ENCODE measurements at regions not wholly inside any gene's neighbourhood (a gene's known extent, or its start where the extent isn't known, plus 50 kb on each side); places are given as distances from the start of the nearest gene placed in this dataset.
"Not testable (repeated sequence)": the region's sequence is repeated elsewhere in the genome, so short reads cannot be mapped to it uniquely, and the experiment has no call there.

GRCh38 chr4:53920116-53920515 is 144.3 kb downstream of the CHIC2 start:
- peak; percentile 48 for DNase-seq (ENCODE audit: low spot score)

DNA sequence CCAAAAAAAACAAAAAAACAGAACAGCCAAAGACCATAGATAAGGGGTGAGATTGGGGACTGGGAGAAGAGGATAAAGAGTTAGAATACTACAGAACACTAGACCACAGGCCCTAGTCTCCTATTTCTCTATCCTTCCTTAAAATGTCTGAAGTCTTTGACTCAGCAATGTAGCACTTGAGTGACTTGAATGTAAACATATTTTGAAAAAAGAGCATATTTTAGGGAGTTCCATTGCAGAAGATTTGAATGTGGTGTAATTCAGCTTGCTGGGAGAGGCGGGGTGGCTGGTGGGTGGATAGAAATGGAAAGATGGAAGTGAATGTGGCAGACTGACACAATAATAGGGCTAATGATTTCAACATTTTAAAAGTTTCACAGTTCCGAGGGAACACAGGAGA is 144.9 kb downstream of the CHIC2 start:
- DNase-seq (ENCODE audit: low spot score), result no peak

DNA sequence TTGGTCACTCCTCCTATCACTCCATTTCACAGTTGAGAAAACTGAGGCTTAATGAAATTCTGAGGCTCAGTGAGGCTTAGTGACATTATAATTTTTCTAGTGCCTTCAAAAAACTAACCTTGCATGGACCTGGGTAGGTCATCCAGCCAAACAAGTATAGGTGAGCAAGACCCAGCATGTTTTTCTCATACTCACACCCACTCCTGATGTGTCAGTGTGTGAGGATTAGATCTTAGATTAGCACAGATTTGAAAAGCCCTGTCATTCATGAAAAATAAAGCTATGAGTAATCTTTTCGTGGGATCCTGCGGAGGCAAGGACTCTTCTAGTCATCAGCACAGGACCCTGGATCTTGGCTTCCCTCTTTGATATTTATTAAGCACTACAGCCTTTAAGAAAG is 146.7 kb downstream of the CHIC2 start:
- DNase-seq (ENCODE audit: low spot score), result no peak

DNA sequence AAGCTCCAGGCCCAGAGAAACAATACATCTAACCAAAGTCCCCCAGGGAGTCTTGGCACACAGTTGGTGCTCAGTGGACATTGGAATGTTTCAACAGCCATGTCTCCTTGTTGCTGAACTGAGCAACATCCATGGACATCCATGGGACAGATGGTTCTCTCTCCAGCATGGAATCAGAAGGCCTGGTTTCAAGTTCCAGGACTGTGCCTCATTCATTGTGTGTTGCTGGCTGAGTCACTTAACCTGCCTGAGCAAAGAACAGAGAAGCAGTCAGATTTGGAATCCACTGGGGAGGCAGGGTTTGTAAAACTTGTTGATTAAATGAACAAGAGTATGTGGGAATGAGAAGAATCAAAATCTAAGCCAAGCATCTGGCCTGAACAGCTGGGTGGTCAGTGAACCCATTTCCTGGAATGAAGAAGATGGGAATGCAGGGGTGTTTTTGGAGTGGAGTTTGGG is 147.9 kb downstream of the CHIC2 start:
- peak; percentile 51 for DNase-seq (ENCODE audit: low spot score)

GRCh38 chr4:53914313-53915016 is 149.9 kb downstream of the CHIC2 start:
- DNase-seq (ENCODE audit: low spot score), result peak; percentile 81

- DNase-seq (ENCODE audit: low spot score), result no peak
These were observed 150.6 kb downstream of the CHIC2 start for GRCh38 chr4:53913771-53914170.

- DNase-seq (ENCODE audit: low spot score), result no peak
These were observed 151.5 kb downstream of the CHIC2 start for GRCh38 chr4:53912766-53913497.

- DNase-seq (ENCODE audit: low spot score), result peak; percentile 79
These were observed 155.7 kb downstream of the CHIC2 start for GRCh38 chr4:53908661-53909078.

DNA sequence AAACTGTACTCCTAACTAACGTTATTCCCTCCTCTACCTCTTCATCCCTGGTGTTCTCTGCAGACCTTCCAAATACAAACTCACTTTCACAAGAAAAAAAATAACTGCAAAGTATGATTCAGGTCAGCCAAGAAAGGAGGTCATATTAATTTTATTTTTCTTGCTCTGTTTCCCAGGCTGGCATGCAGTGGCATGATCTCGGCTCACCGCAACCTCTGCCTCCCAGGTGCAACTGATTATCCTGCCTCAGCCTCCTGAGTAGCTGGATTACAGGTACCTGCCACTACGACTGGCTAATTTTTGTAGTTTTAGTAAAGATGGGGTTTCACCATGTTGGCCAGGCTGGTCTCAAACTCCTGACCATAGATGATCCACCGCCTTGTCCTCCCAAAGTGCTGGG is 156.6 kb downstream of the CHIC2 start:
- no peak for DNase-seq (ENCODE audit: low spot score)

DNA sequence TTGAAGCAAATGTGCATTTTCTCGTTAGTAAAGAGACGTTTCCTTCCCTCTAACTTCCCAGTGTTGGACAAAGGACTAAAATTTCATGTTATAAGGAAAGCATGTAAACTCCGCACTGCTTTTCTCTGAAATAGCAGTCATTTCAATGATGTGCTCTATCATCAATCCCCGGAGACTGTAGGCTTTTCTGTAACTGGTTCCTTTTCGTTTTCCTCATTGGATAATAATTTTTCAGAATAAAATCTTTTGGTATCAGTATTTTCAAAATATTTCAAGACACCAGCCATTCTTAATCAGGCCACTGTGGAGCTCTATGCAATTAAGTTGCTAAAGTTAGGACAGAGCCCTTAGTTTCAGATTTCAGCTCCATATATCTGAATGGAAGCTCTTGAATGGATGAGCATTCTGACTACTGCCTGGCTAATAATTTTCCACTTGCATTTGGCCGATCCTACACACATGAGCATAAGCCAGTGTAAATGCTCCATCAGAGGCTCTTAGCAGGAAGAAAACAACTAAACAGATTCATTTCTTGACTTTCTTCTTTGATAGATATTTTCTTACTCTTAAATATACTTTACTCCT is 157.7 kb downstream of the CHIC2 start:
- no peak for DNase-seq (ENCODE audit: low spot score)

DNA sequence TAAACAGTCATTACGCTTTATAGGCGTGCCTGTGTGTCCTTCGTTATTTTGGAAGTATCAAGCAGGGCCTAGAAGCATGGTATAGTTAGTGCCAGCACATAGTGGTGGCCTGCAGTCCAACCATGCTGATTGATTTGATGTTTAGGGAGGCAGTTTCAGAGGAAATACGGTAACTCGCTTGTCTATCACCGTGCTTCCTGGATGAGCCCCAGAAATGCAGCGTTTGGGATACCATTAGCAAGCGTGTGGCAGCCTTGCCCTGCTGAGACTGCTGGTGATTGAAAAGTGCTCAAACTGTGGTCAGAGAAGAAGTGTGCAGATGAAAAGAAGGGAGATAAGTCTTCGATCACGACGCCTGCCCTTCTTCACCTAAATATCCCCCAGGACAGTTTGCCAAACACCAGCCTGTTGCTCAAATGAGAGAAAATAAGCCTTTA is 158.4 kb downstream of the CHIC2 start:
- DNase-seq (ENCODE audit: low spot score), result peak; percentile 48

DNA sequence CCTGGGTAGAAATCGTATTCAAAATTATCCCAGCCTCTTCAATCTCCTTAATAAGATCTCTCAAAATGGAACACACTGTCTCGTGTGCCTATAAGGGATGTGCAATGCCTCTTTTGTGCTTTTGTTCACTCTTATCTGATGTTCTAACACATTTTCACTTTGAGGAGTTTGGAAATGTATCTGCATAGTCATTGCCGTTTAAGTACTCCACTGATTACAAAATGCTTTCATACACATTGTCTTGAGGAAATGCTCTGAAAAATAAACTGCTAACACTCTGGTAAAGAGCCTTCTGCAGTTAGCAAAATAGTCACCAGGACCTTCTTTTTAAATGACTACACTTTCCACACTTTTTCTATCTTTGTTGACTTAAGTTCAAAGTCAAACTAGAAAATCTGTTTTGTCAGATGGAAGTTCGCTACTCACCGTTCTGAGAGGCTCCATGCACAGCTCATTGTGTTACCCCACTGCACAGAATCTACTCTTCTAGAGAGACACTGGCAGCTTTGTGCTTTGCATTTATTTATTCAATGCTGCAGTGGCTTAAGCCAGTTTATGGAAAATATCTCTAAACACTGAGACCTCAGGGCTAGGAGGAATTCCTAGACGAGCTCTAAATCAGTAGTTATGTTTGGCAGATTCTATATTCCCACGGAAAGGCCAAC is 159.0 kb downstream of the CHIC2 start:
- no peak for DNase-seq (ENCODE audit: low spot score)

DNA sequence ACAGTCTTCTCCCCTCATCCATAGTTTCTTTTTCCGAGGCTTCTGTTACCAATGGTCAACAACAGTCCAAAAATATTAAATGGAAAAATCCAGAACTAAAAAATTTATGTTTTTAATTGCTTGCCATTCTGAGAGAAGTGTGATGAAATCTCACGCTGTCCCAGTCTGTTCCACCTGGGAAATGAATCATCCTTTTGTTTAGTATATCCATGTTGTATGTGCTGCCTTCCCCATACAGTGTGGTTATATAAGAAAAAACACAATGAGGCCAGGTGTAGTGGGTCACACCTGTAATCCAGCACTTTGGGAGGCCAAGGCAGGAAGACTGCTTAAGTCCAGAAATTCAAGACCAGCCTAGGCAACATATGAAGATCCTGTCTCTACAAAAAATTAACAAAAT is 161.6 kb downstream of the CHIC2 start:
- DNase-seq (ENCODE audit: low spot score), result no peak

- DNase-seq (ENCODE audit: low spot score), result no peak
These were observed 164.1 kb downstream of the CHIC2 start for GRCh38 chr4:53900271-53900649.

DNA sequence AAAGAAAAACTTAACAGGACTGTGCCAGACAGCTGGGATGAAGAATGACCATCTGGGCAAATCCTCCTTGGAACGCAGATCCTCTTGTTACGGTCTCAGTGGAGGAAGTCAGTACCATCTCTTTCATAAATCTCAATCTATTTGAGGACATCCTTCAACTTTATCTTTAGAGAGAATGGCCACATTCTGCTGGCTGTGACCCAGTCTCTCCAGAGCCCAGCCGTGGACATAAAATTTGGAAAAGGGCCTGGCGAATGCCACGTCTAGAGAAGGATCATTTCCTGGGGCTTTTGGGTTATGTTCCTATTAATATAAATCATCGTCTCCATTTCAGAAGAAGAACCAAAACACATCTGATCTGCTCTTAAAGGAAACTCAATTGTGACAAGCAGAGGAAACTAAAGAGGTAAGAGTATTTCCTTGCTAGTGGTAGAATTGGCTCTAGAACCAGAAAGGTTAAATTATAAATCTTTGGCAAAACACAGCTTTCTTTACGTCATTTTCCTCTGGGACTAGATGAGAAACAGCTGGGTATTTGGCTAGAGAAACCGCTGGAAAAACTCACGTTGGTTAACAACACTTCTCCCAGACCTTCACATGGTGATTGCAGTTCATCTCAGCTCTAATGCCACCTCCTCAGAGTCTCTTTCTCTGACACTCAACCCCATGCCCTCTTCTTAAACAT is 164.7 kb downstream of the CHIC2 start:
- peak; percentile 83 for DNase-seq (ENCODE audit: low spot score)

DNA sequence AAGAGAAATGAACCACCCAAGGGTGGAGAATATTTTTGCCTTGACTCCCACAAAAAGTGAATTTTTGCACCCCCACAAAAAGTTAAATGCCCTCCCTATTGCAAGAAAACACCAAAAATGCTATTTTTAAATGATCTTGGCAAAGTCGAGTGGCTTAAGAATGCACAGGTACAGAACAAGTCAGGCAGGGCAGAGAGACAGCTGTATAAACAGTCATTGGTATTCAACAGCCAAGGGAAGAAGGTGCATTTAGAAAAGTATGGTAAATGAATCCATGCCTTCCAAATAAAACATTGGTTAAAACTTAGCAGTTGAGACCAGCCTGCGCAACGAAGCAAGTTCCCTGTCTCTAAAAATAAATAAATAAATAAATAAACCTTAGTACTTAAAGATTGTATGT is 169.3 kb downstream of the CHIC2 start:
- no peak for DNase-seq (ENCODE audit: low spot score)

- no peak for DNase-seq (ENCODE audit: low spot score)
These were observed 173.9 kb downstream of the CHIC2 start for GRCh38 chr4:53890461-53890860.

DNA sequence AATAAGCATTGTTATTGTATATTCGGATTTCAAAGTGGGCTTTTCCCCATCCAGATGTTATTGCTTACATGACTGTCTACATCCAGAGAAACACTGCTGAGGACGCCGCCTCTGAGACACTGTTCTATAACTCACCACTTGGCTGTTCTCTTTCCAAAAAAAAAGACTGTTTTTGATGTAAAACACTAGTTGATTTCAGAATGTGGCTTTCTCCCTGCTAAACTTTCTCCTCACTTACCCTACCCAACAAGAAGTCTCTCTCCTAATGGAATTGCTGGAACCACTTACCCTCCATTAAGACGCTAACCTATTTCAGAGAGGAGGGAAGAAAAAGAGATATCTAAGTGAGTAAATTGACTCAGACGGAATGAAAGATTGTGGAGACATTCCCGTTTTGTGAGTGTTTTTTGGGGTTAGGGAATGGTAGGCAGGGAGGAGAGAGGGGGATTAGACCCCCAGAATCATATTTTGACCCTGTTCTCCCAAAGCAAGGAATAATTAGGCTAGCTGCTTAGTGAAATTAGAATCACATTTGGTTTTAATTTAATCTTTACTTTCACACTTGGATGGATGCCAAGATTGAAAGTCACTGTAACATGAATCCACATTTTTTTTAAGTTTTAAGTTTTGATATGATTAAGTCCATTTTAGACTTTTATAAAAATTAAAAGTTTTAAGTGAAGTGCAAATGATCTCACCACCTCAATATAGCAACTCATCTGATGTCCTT is 174.9 kb downstream of the CHIC2 start:
- peak; percentile 27 for DNase-seq (ENCODE audit: low spot score)

GRCh38 chr4:53886090-53886489 is 178.3 kb downstream of the CHIC2 start:
- DNase-seq (ENCODE audit: low spot score), result no peak

DNA sequence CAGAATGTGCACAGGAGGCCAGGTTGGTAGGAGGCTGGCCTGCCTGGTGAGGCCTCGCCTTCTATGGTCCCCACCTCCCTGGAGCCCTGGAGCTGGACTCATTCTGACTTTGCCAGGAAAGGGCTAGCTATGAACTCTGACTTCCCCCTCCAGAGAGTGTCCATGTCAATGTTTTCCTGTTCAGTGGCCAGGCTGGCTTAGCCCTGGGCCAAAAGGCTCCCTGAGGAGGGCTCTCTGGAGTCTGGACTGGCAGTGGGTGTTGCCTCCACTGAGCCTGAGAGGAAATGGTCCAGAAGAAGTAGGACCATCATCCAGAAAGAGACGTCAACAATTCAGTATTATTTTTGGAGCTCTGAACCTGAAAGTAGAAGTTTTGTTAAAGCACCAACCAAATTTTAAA is 178.7 kb downstream of the CHIC2 start:
- DNase-seq (ENCODE audit: low spot score), result no peak

DNA sequence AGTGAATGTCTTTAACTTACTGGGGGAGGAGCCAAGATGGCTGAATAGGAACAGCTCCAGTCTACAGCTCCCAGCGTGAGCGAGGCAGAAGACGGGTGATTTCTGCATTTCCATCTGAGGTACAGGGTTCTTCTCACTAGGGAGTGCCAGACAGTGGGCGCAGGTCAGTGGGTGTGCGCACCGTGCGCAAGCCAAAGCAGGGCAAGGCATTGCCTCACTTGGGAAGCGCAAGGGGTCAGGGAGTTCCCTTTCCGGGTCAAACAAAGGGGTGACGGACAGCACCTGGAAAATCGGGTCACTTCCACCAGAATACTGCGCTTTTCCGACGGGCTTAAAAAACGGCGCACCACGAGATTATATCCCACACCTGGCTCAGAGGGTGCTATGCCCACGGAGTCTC is 187.3 kb downstream of the CHIC2 start:
- not testable (repeated sequence) for DNase-seq (ENCODE audit: low spot score)

All from AG08395 (cell line).